K562 (cell line): ENCODE measurements at regions not wholly inside any gene's neighbourhood (a gene's known extent, or its start where the extent isn't known, plus 50 kb on each side); places are given as distances from the start of the nearest gene placed in this dataset.
A peak's percentile ranks its signal among the peaks of the same experiment; 100 is the strongest.

Experiments used
- AFF1 ChIP-seq, 2 experiments: fragments of 450-650 bp; IDR thresholded peaks; 2 replicates each; pipeline ENCODE4 v1.6.1; 2018; ENCODE audit warnings: mild to moderate bottlenecking in 2 of 2, low read depth in 1 of 2; ENCODE audit not compliant: partially characterized antibody in 2 of 2
- ARID2 ChIP-seq: fragments of 450-650 bp; IDR thresholded peaks from 2 replicates; pipeline ENCODE4 v1.6.1; 2017; ENCODE audit warnings: antibody characterized with exemption, mild to moderate bottlenecking
- BCL6 ChIP-seq: fragments of 250-450 bp; sonication (Bioruptor Pico); IDR thresholded peaks from 2 replicates; pipeline ENCODE4 v1.4.0; 2020
- HMBOX1 ChIP-seq: sonication (generic); IDR thresholded peaks from 2 replicates; pipeline ENCODE4 v1.6.1; 2016
- HNRNPK ChIP-seq: fragments of 200-400 bp; formaldehyde crosslinking; IDR thresholded peaks from one replicate; pipeline ENCODE4 v1.6.1; 2018; ENCODE audit warnings: mild to moderate bottlenecking, low read depth, low read length; ENCODE audit not compliant: poor library complexity, severe bottlenecking
- KHSRP ChIP-seq: fragments of 450-650 bp; IDR thresholded peaks from 2 replicates; pipeline ENCODE4 v1.6.1; 2017
- NFIX ChIP-seq: fragments of 250-450 bp; sonication (Bioruptor Pico); IDR thresholded peaks from 2 replicates; pipeline ENCODE4 v1.4.0; 2020; ENCODE audit warnings: low read depth, mild to moderate bottlenecking, moderate library complexity
- POLR2AphosphoS2 ChIP-seq: IDR thresholded peaks from 2 replicates; pipeline ENCODE4 v1.6.1; 2012; ENCODE audit warnings: low read length, improper control_type of control experiment
- SMARCC2 ChIP-seq: fragments of 450-650 bp; IDR thresholded peaks from 2 replicates; pipeline ENCODE4 v1.6.1; 2017; ENCODE audit warnings: antibody characterized with exemption, moderate library complexity, mild to moderate bottlenecking, low read depth
- TBP ChIP-seq: optimal IDR thresholded peaks from 2 replicates; pipeline ENCODE3; 2011; ENCODE audit warnings: low read depth, low read length, improper control_type of control experiment
- TCF15 ChIP-seq: fragments of 250-450 bp; sonication (Bioruptor Pico); IDR thresholded peaks from 2 replicates; pipeline ENCODE4 v1.8.0; 2022; ENCODE audit warnings: moderate library complexity, mild to moderate bottlenecking, inconsistent platforms
- ZBTB17 ChIP-seq: fragments of 450-650 bp; formaldehyde crosslinking; IDR thresholded peaks from 2 replicates; pipeline ENCODE4 v1.4.0; 2020; ENCODE audit warnings: mild to moderate bottlenecking
- ZNF24 ChIP-seq: fragments of 450-650 bp; IDR thresholded peaks from 2 replicates; pipeline ENCODE4 v1.6.1; 2016
- ZNF395 ChIP-seq: fragments of 200-800 bp; sonication (Bioruptor generic); IDR thresholded peaks from 2 replicates; pipeline ENCODE4 v1.6.1; 2017; ENCODE audit warnings: missing genetic modification characterization, missing compliant biosample characterization

GRCh38 chr6:108737594-108738546 lies 110.4 kb upstream of the ARMC2 start (continued):
- TF ChIP-seq HNRNPK = no peak
- TF ChIP-seq ZNF395 (CRISPR knock-in tag) = no peak
- TF ChIP-seq ZBTB17 (CRISPR knock-in tag) = no peak
- TF ChIP-seq TBP = no peak
- TF ChIP-seq BCL6 = no peak
- no peak for TF ChIP-seq KHSRP
- TF ChIP-seq AFF1 (IDR thresholded peaks at IDR 0.05; ENCODE audit: low read depth in 1 of 2, partially characterized antibody in 2 of 2) = peak in 1 of 2 experiments; percentile 67
- no peak for TF ChIP-seq ARID2
- no peak for TF ChIP-seq POLR2AphosphoS2
- TF ChIP-seq NFIX (CRISPR knock-in tag) = no peak
- TF ChIP-seq TCF15 (CRISPR knock-in tag) = no peak
- TF ChIP-seq ZNF24 = no peak
- peak; percentile 83 for TF ChIP-seq SMARCC2
- no peak; the same call in 1 of the 2 replicates for TF ChIP-seq HMBOX1
